Tibial nerve (tissue), 4 donors: ENCODE measurements at regions not wholly inside any gene's neighbourhood (a gene's known extent, or its start where the extent isn't known, plus 50 kb on each side); places are given as distances from the start of the nearest gene placed in this dataset.

ENCODE experiments used
- CTCF ChIP-seq, 5 experiments: fragments of 200-600 bp in 3 of 5; fragments of 450-650 bp in 2 of 5; sonication (generic) in 3 of 5; IDR thresholded peaks; one replicate each; pipeline ENCODE4 v1.5.1; 2016 to 2019; ENCODE audit warnings: antibody characterized with exemption in 5 of 5, mild to moderate bottlenecking in 3 of 5, moderate library complexity in 2 of 5
- EP300 ChIP-seq, 2 donors: sonication (generic); formaldehyde crosslinking; IDR thresholded peaks; one replicate each; pipeline ENCODE4 v1.6.1; 2017; ENCODE audit warnings: antibody characterized with exemption in 2 of 2, mild to moderate bottlenecking in 1 of 2
- POLR2A ChIP-seq, 2 donors: fragments of 450-650 bp; IDR thresholded peaks; one replicate each; pipeline ENCODE4 v1.6.1; 2017; ENCODE audit warnings: antibody characterized with exemption in 2 of 2, mild to moderate bottlenecking in 2 of 2, moderate library complexity in 2 of 2

DNA sequence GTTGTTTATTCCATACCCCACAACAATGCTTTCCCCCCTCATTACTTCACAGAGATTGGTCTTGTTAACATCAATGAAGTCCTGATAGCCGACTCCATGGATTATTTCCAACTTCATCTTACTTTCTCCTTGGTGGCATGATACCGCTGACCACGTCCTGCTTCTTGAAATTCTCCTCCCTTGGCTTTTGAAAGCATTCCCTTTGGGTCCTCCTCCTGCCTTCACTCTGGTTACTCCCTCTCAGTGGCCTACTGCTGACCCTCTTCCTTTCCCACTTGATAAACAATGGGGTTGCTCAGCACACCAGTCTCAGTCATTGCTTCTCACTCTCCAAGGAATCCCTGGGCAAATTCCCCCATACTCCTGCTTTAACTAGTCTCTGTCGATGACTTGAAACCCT is 283.9 kb downstream of the SEC61B start:
- no peak for TF ChIP-seq CTCF (IDR thresholded peaks at IDR 0.05)
- no peak for TF ChIP-seq EP300 (IDR thresholded peaks at IDR 0.05)
- TF ChIP-seq POLR2A (IDR thresholded peaks at IDR 0.05): no peak
